ENCODE measurements at regions not wholly inside any gene's neighbourhood (a gene's known extent, or its start where the extent isn't known, plus 50 kb on each side); places are given as distances from the start of the nearest gene placed in this dataset.
"Not testable (repeated sequence)": the region's sequence is repeated elsewhere in the genome, so short reads cannot be mapped to it uniquely, and the experiment has no call there.

GRCh38 chr12:34304001-34304400, 281.7 kb downstream of the ALG10 start:
- CTCF ChIA-PET: no interaction called here
- no peaks in the 10 kb centered on the region for H3K4me1 Mint-ChIP-seq (ENCODE audit: low read depth, unreplicated experiment)
- BruUV-seq (replicated peaks): no TSS peak
- H3K9me3 Mint-ChIP-seq (ENCODE audit: low read depth, unreplicated experiment): peaks cover 41% of the 10 kb centered on the region
- peaks cover 14% of the 10 kb centered on the region for H3K36me3 Mint-ChIP-seq (ENCODE audit: insufficient read depth, unreplicated experiment)
- DNase-seq: no peak
- no peaks in the 10 kb centered on the region for H3K27me3 Mint-ChIP-seq (ENCODE audit: unreplicated experiment)
- H3K27ac Mint-ChIP-seq (ENCODE audit: unreplicated experiment): no peak overlapping the region
- no peak overlapping the region for H3K4me3 Mint-ChIP-seq (ENCODE audit: low read depth, unreplicated experiment)
- intact Hi-C loops (cut with micrococcal nuclease; ENCODE audit: unreplicated experiment): no loop called here
- TF ChIP-seq CTCF (IDR thresholded peaks at IDR 0.05; ENCODE audit: unreplicated experiment): no peak

- no peak for TF ChIP-seq CTCF (IDR thresholded peaks at IDR 0.05; ENCODE audit: unreplicated experiment)
- no peak for DNase-seq
- no peak overlapping the region for H3K27ac Mint-ChIP-seq (ENCODE audit: unreplicated experiment)
- BruUV-seq (replicated peaks): no TSS peak
- H3K27me3 Mint-ChIP-seq (ENCODE audit: unreplicated experiment): no peaks in the 10 kb centered on the region
- peaks cover 14% of the 10 kb centered on the region for H3K36me3 Mint-ChIP-seq (ENCODE audit: insufficient read depth, unreplicated experiment)
- H3K4me3 Mint-ChIP-seq (ENCODE audit: low read depth, unreplicated experiment): no peak overlapping the region
- H3K4me1 Mint-ChIP-seq (ENCODE audit: low read depth, unreplicated experiment): no peaks in the 10 kb centered on the region
- H3K9me3 Mint-ChIP-seq (ENCODE audit: low read depth, unreplicated experiment): peaks cover 41% of the 10 kb centered on the region
- CTCF ChIA-PET: no interaction called here
- intact Hi-C loops (cut with micrococcal nuclease; ENCODE audit: unreplicated experiment): no loop called here
These were observed 282.2 kb downstream of the ALG10 start for GRCh38 chr12:34304546-34304945.

GRCh38 chr12:34305176-34305575, 282.9 kb downstream of the ALG10 start:
- intact Hi-C loops (cut with micrococcal nuclease; ENCODE audit: unreplicated experiment): no loop called here
- Mint-ChIP-seq H3K4me1 (ENCODE audit: low read depth, unreplicated experiment) (no peaks in the 10 kb centered on the region), H3K4me3 (ENCODE audit: low read depth, unreplicated experiment) (no peak overlapping the region), H3K27me3 (ENCODE audit: unreplicated experiment) (no peaks in the 10 kb centered on the region), H3K9me3 (ENCODE audit: low read depth, unreplicated experiment) (peaks cover 39% of the 10 kb centered on the region), H3K36me3 (ENCODE audit: insufficient read depth, unreplicated experiment) (peaks cover 14% of the 10 kb centered on the region), H3K27ac (ENCODE audit: unreplicated experiment) (no peak overlapping the region)
- DNase-seq: no peak
- no TSS peak for BruUV-seq (replicated peaks)
- CTCF ChIA-PET: no interaction called here
- TF ChIP-seq CTCF (IDR thresholded peaks at IDR 0.05; ENCODE audit: unreplicated experiment): no peak

- no peak for DNase-seq
- no peak overlapping the region for H3K27ac Mint-ChIP-seq (ENCODE audit: unreplicated experiment)
- CTCF ChIA-PET: no interaction called here
- H3K4me3 Mint-ChIP-seq (ENCODE audit: low read depth, unreplicated experiment): no peak overlapping the region
- peaks cover 14% of the 10 kb centered on the region for H3K36me3 Mint-ChIP-seq (ENCODE audit: insufficient read depth, unreplicated experiment)
- no peaks in the 10 kb centered on the region for H3K4me1 Mint-ChIP-seq (ENCODE audit: low read depth, unreplicated experiment)
- H3K9me3 Mint-ChIP-seq (ENCODE audit: low read depth, unreplicated experiment): peaks cover 37% of the 10 kb centered on the region
- no peaks in the 10 kb centered on the region for H3K27me3 Mint-ChIP-seq (ENCODE audit: unreplicated experiment)
- no peak for TF ChIP-seq CTCF (IDR thresholded peaks at IDR 0.05; ENCODE audit: unreplicated experiment)
- BruUV-seq (replicated peaks): no TSS peak
- intact Hi-C loops (cut with micrococcal nuclease; ENCODE audit: unreplicated experiment): no loop called here
These were observed 284.0 kb downstream of the ALG10 start for GRCh38 chr12:34306133-34306830.

- H3K4me1 Mint-ChIP-seq (ENCODE audit: low read depth, unreplicated experiment); CTCF ChIA-PET; H3K27me3 Mint-ChIP-seq (ENCODE audit: unreplicated experiment); BruUV-seq (replicated peaks); H3K27ac Mint-ChIP-seq (ENCODE audit: unreplicated experiment); DNase-seq; H3K4me3 Mint-ChIP-seq (ENCODE audit: low read depth, unreplicated experiment); H3K36me3 Mint-ChIP-seq (ENCODE audit: insufficient read depth, unreplicated experiment); intact Hi-C loops (cut with micrococcal nuclease; ENCODE audit: unreplicated experiment): not testable (repeated sequence)
- peaks cover 38% of the 10 kb centered on the region for H3K9me3 Mint-ChIP-seq (ENCODE audit: low read depth, unreplicated experiment)
These were observed 287.8 kb downstream of the ALG10 start for GRCh38 chr12:34309806-34310804.

All from Calu3 (cell line).